ENCODE measurements at regions not wholly inside any gene's neighbourhood (a gene's known extent, or its start where the extent isn't known, plus 50 kb on each side); places are given as distances from the start of the nearest gene placed in this dataset.

DNA sequence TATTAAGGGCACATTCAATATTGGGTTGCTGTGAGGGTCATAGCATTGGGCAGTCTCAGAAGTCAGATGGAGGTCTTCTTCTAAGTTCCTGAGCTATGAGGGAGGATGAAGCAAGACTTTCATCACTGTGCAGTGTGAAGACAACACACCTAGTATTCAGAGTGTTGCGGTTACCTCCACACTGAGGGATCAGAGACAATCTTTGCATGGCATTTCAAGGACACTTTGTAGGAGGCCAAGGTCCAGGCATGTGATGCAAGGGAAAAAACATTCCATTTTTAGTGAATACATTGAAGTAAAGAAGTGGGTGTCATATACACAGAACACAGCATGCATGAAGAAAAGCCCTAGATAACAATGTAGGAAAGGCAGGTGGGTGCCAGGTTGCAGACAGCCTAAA is 481.2 kb upstream of the DIPK2B start:
- TF ChIP-seq REST (IDR thresholded peaks at IDR 0.05) (no peak), NFE2L2 (conservative IDR thresholded peaks at IDR 0.05; ENCODE audit: low read length) (no peak), CTCF (IDR thresholded peaks at IDR 0.05) (no peak), CHD4 (IDR thresholded peaks at IDR 0.05; ENCODE audit: borderline replicate concordance) (no peak), POLR2A (IDR thresholded peaks at IDR 0.05; ENCODE audit: low read length) (no peak), ESRRA (IDR thresholded peaks at IDR 0.05; ENCODE audit: borderline replicate concordance, low read length) (no peak), SMC3 (IDR thresholded peaks at IDR 0.05) (no peak), MAX (IDR thresholded peaks at IDR 0.05) (no peak)
